Choroid plexus epithelial cell (primary cell): ENCODE measurements at regions not wholly inside any gene's neighbourhood (a gene's known extent, or its start where the extent isn't known, plus 50 kb on each side); places are given as distances from the start of the nearest gene placed in this dataset.

Experiments used
- DNase-seq: peaks from one replicate; pipeline ENCODE4 v3.0.0-alpha.2; 2010; ENCODE audit warnings: low read depth
- H3K4me3 ChIP-seq: 2 replicates; pipeline ENCODE4 v1.5.1; 2011; ENCODE audit warnings: low read depth, mild to moderate bottlenecking, control low read depth, low read length, moderate library complexity
- CTCF ChIP-seq: conservative IDR thresholded peaks from 2 replicates; pipeline ENCODE4 v1.5.1; 2011; ENCODE audit warnings: low read depth, mild to moderate bottlenecking, control low read depth, inconsistent platforms, low read length, moderate library complexity

- no peak for TF ChIP-seq CTCF
- DNase-seq, result no peak
- no peak overlapping the region for H3K4me3 ChIP-seq
Observed at GRCh38 chr14:34223373-34224148, 238.5 kb downstream of the SPTSSA start.

GRCh38 chr14:34222867-34223266, 239.2 kb downstream of the SPTSSA start:
- H3K4me3 ChIP-seq, result no peak overlapping the region
- TF ChIP-seq CTCF, result no peak

DNA sequence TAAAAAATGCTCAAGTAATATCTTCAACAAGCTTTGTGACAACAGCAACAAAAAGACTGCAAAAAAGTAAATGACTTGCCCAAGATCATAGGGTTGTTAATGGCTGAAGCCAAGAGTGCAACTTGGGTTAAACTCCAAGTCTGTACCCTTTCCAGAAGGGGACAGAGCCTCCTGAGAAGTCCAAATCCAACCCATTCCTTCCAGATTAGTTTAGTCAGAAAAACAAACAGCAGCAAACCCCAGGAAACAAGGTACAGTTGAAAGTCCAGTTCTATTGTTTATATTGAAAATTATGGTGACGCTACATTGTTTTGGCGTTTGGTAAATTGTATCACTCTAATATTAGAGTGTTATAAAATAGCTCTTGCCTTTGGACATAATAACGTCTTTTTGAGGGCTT, 239.9 kb downstream of the SPTSSA start:
- no peak for TF ChIP-seq CTCF
- H3K4me3 ChIP-seq, result no peak overlapping the region
- no peak for DNase-seq

More at GRCh38 chr14:34222867-34223266, 239.2 kb downstream of the SPTSSA start:
- DNase-seq, result no peak

DNA sequence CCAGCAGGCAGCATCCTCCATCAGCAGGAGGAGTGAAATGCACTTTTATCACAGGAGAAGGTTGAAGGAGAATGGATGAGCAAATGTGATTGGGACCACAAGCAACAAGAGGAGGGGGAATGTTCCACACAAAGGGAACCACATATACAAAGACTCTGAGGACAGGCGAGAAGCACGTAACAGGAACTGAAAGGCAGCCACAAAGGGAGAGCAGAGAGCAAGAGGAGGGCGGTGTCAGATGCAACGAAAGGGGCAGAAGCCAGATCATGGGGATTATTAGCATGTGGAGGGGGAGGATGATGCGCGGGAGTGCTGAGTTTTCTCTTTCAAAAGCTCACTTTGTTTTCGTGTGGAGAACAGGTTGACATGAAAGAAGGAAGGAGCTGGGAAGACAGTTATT, 241.1 kb downstream of the SPTSSA start:
- DNase-seq, result no peak
- TF ChIP-seq CTCF, result no peak
- H3K4me3 ChIP-seq, result no peak overlapping the region

DNA sequence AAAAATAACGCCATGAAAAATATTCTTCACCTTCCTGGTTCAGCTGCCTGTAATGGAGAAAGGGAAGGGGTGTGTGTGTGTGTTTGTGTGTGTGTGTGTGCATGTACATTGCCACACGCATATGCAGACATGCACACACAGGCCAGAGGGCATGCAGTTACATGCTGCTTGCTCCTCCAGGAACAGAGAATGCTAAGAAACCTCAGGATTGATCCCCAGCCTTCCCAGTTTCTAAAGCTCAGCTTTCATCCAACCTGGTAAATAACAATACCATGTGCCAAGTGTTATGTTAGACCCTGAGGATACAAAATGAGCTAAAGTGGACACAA, 241.7 kb downstream of the SPTSSA start:
- TF ChIP-seq CTCF, result no peak
- no peak for DNase-seq
- no peak overlapping the region for H3K4me3 ChIP-seq

- no peak overlapping the region for H3K4me3 ChIP-seq
- no peak for DNase-seq
- TF ChIP-seq CTCF, result no peak
Observed at GRCh38 chr14:34219661-34220377, 242.2 kb downstream of the SPTSSA start.

DNA sequence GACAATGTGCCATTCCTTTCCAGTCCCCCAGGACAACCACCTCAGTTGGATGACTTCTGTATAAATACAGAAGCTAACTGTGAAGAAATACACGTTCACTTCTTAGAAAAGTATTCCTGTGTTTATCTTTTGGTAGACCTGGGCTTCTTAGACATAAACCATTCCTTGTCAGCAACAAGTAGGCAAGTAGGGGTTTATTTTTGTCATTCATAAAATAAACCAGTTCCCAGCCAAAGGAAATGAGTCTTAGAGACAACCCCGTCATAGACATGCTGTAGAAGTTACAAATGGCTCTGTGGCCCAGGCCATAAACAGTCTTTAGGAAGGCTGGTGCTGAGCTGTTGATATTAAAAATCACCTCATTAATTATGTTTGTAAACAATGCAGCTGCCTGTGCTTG, 243.2 kb downstream of the SPTSSA start:
- TF ChIP-seq CTCF, result no peak
- DNase-seq, result no peak
- no peak overlapping the region for H3K4me3 ChIP-seq
